Loucy (cell line): ENCODE measurements at regions not wholly inside any gene's neighbourhood (a gene's known extent, or its start where the extent isn't known, plus 50 kb on each side); places are given as distances from the start of the nearest gene placed in this dataset.

ENCODE experiments used
- CTCF ChIP-seq: fragments of 200-600 bp; sonication (generic); conservative IDR thresholded peaks from 2 replicates; pipeline ENCODE4 v1.5.1; 2014; ENCODE audit warnings: mild to moderate bottlenecking, antibody characterized with exemption, low read length
- EZH2phosphoT487 ChIP-seq: fragments of 200-600 bp; IDR thresholded peaks from 2 replicates; pipeline ENCODE4 v1.6.1; 2018; ENCODE audit warnings: antibody characterized with exemption, mild to moderate bottlenecking, moderate library complexity, borderline replicate concordance

DNA sequence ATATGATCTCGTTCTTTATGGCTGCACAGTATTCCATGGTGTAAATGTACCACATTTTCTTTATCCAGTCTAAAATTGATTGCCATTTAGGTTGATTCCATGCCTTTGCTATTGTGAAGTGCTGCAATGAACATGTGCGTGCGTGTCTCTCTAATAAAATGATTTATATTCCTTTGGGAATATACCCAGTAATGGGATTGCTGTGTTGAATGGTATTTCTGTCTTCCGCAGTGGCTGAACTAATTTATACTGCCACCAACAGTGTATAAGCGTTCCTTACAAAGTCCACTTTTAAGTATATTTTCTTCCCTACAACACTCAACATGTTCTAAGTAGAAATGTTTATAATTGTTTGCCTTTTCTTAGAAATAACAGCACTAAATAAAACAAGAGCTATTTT lies 521.9 kb downstream of the DTWD2 start:
- TF ChIP-seq CTCF (no peak), EZH2phosphoT487 (no peak)
